ENCODE measurements at regions not wholly inside any gene's neighbourhood (a gene's known extent, or its start where the extent isn't known, plus 50 kb on each side); places are given as distances from the start of the nearest gene placed in this dataset.

GRCh38 chr18:45448871-45449270 is 166.4 kb upstream of the SLC14A2 start:
- POLR2A ChIA-PET (ENCODE audit: unreplicated experiment) = no interaction called here
- Histone ChIP-seq H3K36me3 (ENCODE audit: control insufficient read depth, insufficient read depth, low read length) (no peaks in the 10 kb centered on the region), H4K8ac (ENCODE audit: low read depth in 2 of 2, low read length in 2 of 2) (no peak overlapping the region), H3K9ac (ENCODE audit: low read depth, low read length) (no peak overlapping the region), H3K4me2 (ENCODE audit: low read depth, low read length) (no peak overlapping the region), H3K9me1 (ENCODE audit: insufficient read depth, low read length) (no peaks in the 10 kb centered on the region), H3K18ac (ENCODE audit: low read depth, low read length) (no peak overlapping the region), H3K79me1 (ENCODE audit: low read depth in 1 of 2, low read length in 2 of 2) (no peaks in the 10 kb centered on the region), H3K56ac (ENCODE audit: extremely low read depth, insufficient read depth, low read length) (no peak overlapping the region), H3K27ac (ENCODE audit: insufficient read depth, low read length) (no peak overlapping the region), H2BK120ac (ENCODE audit: low read depth, low read length) (no peak overlapping the region), H3K23ac (ENCODE audit: low read depth, low read length) (no peak overlapping the region), H2BK20ac (ENCODE audit: low read depth, low read length) (no peak overlapping the region), H2AK5ac (ENCODE audit: low read depth, low read length) (no peak overlapping the region), H3K27me3 (ENCODE audit: control insufficient read depth, insufficient read depth, low read length) (no peaks in the 10 kb centered on the region; the same call in 1 of the 2 replicates), H3K4me1 (ENCODE audit: control insufficient read depth, insufficient read depth, low read length) (no peaks in the 10 kb centered on the region), H3K9me3 (ENCODE audit: control insufficient read depth, insufficient read depth, low read length) (no peaks in the 10 kb centered on the region), H3K4ac (ENCODE audit: low read depth, low read length) (no peak overlapping the region), H3K14ac (replicated peaks; ENCODE audit: low read depth, low read length) (no peak overlapping the region), H3K4me3 (ENCODE audit: insufficient read depth, low read depth, low read length) (no peak overlapping the region), H2BK5ac (ENCODE audit: low read depth, low read length, poor library complexity, severe bottlenecking) (no peak overlapping the region), H2AFZ (replicated peaks; ENCODE audit: low read length, poor library complexity) (no peak overlapping the region), H4K20me1 (ENCODE audit: insufficient read depth, low read length) (no peaks in the 10 kb centered on the region), H4K5ac (ENCODE audit: low read depth, low read length) (no peak overlapping the region), H2AK9ac (replicated peaks; ENCODE audit: low read depth, low read length, poor library complexity) (no peak overlapping the region), H4K91ac (ENCODE audit: insufficient read depth, low read depth, low read length) (no peak overlapping the region), H2BK15ac (ENCODE audit: low read depth, low read length) (no peak overlapping the region)
- CTCF ChIA-PET = no interaction called here
- TF ChIP-seq SMC3 (IDR thresholded peaks at IDR 0.05; ENCODE audit: low read depth, low read length) (no peak), RCOR1 (IDR thresholded peaks at IDR 0.05; ENCODE audit: insufficient replicate concordance, low read length) (no peak), CEBPB (IDR thresholded peaks at IDR 0.05; ENCODE audit: low read depth, low read length) (no peak), FOS (IDR thresholded peaks at IDR 0.05; ENCODE audit: low read depth, low read length) (no peak), MAZ (IDR thresholded peaks at IDR 0.05; ENCODE audit: borderline replicate concordance, low read depth, low read length) (no peak), RFX5 (IDR thresholded peaks at IDR 0.05; ENCODE audit: low read depth, low read length) (no peak), POLR2A (IDR thresholded peaks at IDR 0.05; ENCODE audit: low read depth, low read length) (no peak), BHLHE40 (IDR thresholded peaks at IDR 0.05; ENCODE audit: low read depth, low read length) (no peak), RAD21 (IDR thresholded peaks at IDR 0.05; ENCODE audit: low read length) (no peak), NFE2L2 (IDR thresholded peaks at IDR 0.05; ENCODE audit: low read depth, low read length) (no peak), MAFK (IDR thresholded peaks at IDR 0.05; ENCODE audit: low read depth, low read length) (no peak), CHD1 (IDR thresholded peaks at IDR 0.05; ENCODE audit: low read depth, low read length) (no peak), MXI1 (IDR thresholded peaks at IDR 0.05; ENCODE audit: borderline replicate concordance, low read depth, low read length) (no peak)
- TF ChIP-seq, protein P1, sequence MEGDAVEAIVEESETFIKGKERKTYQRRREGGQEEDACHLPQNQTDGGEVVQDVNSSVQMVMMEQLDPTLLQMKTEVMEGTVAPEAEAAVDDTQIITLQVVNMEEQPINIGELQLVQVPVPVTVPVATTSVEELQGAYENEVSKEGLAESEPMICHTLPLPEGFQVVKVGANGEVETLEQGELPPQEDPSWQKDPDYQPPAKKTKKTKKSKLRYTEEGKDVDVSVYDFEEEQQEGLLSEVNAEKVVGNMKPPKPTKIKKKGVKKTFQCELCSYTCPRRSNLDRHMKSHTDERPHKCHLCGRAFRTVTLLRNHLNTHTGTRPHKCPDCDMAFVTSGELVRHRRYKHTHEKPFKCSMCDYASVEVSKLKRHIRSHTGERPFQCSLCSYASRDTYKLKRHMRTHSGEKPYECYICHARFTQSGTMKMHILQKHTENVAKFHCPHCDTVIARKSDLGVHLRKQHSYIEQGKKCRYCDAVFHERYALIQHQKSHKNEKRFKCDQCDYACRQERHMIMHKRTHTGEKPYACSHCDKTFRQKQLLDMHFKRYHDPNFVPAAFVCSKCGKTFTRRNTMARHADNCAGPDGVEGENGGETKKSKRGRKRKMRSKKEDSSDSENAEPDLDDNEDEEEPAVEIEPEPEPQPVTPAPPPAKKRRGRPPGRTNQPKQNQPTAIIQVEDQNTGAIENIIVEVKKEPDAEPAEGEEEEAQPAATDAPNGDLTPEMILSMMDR (conservative IDR thresholded peaks at IDR 0.05; ENCODE audit: low read depth, low read length) = no peak
- TF ChIP-seq, protein P2, sequence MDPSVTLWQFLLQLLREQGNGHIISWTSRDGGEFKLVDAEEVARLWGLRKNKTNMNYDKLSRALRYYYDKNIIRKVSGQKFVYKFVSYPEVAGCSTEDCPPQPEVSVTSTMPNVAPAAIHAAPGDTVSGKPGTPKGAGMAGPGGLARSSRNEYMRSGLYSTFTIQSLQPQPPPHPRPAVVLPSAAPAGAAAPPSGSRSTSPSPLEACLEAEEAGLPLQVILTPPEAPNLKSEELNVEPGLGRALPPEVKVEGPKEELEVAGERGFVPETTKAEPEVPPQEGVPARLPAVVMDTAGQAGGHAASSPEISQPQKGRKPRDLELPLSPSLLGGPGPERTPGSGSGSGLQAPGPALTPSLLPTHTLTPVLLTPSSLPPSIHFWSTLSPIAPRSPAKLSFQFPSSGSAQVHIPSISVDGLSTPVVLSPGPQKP (IDR thresholded peaks at IDR 0.05; ENCODE audit: borderline replicate concordance, low read depth, low read length) = no peak
- TF ChIP-seq, protein P3, sequence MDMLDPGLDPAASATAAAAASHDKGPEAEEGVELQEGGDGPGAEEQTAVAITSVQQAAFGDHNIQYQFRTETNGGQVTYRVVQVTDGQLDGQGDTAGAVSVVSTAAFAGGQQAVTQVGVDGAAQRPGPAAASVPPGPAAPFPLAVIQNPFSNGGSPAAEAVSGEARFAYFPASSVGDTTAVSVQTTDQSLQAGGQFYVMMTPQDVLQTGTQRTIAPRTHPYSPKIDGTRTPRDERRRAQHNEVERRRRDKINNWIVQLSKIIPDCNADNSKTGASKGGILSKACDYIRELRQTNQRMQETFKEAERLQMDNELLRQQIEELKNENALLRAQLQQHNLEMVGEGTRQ (IDR thresholded peaks at IDR 0.05; ENCODE audit: low read depth, low read length) = no peak
- dilution Hi-C loops (cut with HindIII; ENCODE audit: low sequenced_read_pairs, unreplicated experiment) (no loop called here), intact Hi-C loops (cut with micrococcal nuclease) (no loop called here), in situ Hi-C loops (cut with MboI; ENCODE audit: low sequenced_read_pairs) (no loop called here)
- no peak for DNase-seq
- 86% methylated on average over 2 of the region's 2 CpGs; no CpG with 5 or more reads in 1 of the 2 experiments for whole genome bisulfite sequencing, 2 experiments (ENCODE audit: extremely low coverage in 2 of 2, insufficient read length in 1 of 2)
- BruUV-seq (replicated peaks) = no TSS peak
- no peak for ATAC-seq (ENCODE audit: low read depth)

Data from IMR-90 (cell line).